ENCODE measurements at regions not wholly inside any gene's neighbourhood (a gene's known extent, or its start where the extent isn't known, plus 50 kb on each side); places are given as distances from the start of the nearest gene placed in this dataset.

GRCh38 chr5:125181159-125181558 lies 434.7 kb upstream of the ZNF608 start:
- TF ChIP-seq EP300 (IDR thresholded peaks at IDR 0.05) (no peak), POLR2AphosphoS5 (IDR thresholded peaks at IDR 0.05) (no peak), CTCF (IDR thresholded peaks at IDR 0.05) (no peak)

All from sigmoid colon (tissue), 4 donors.